Mesothelial cell of epicardium (in vitro differentiated cells): ENCODE measurements at regions not wholly inside any gene's neighbourhood (a gene's known extent, or its start where the extent isn't known, plus 50 kb on each side); places are given as distances from the start of the nearest gene placed in this dataset.
A peak's percentile ranks its signal among the peaks of the same experiment; 100 is the strongest.

ENCODE experiments used
- DNase-seq, 2 experiments: peaks; one replicate each; pipeline ENCODE4 v3.0.0; 2021; ENCODE audit warnings: low spot score in 2 of 2; ENCODE audit not compliant: unreplicated experiment in 2 of 2
- H3K27ac Mint-ChIP-seq: 2 replicates; pipeline ENCODE4 v1.8.0; 2021; ENCODE audit warnings: mixed read lengths
- H3K27me3 Mint-ChIP-seq: 2 replicates; pipeline ENCODE4 v1.8.0; 2021; ENCODE audit warnings: low read depth, mixed read lengths
- H3K36me3 Mint-ChIP-seq: 2 replicates; pipeline ENCODE4 v1.8.0; 2021; ENCODE audit warnings: mixed read lengths
- H3K4me1 Mint-ChIP-seq: 2 replicates; pipeline ENCODE4 v1.8.0; 2021; ENCODE audit warnings: mixed read lengths
- H3K4me3 Mint-ChIP-seq: 2 replicates; pipeline ENCODE4 v1.8.0; 2021; ENCODE audit warnings: mild to moderate bottlenecking, moderate library complexity, mixed read lengths
- H3K9me3 Mint-ChIP-seq: 2 replicates; pipeline ENCODE4 v1.8.0; 2021; ENCODE audit warnings: mixed read lengths
- TF ChIP-seq, protein P1 (sequence below): fragments of 200-600 bp; sonication (generic); IDR thresholded peaks from one replicate; pipeline ENCODE4 v1.5.0; 2021; ENCODE audit warnings: antibody characterized with exemption; ENCODE audit not compliant: unreplicated experiment

- Mint-ChIP-seq H3K9me3 (peaks cover 10% of the 10 kb centered on the region), H3K36me3 (no peaks in the 10 kb centered on the region)
Measured at GRCh38 chr4:79759793-79760192, 313.2 kb downstream of the ANTXR2 start.

DNA sequence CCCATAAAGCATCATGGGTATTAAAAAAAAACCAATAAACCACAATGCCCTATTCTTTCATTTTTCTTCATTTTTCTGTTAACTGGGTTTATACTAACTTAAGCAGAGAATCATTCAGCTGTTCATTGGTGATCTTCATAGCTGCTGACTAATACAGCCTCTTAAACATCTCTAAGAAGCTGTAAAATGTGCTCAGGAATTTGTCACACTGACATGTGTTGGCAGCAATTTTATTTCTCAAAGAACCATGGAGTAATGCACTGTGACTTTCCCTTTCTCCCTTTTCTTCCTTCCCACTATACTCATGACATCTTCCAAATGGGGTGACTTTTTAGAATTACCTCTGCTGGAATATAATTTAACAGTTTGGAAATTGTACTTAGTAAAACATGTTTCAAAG lies 315.4 kb downstream of the ANTXR2 start:
- H3K9me3 Mint-ChIP-seq, result peaks cover 12% of the 10 kb centered on the region
- no peak overlapping the region for H3K27ac Mint-ChIP-seq
- no peak overlapping the region for H3K4me3 Mint-ChIP-seq
- no peaks in the 10 kb centered on the region for H3K27me3 Mint-ChIP-seq
- TF ChIP-seq, protein P1, sequence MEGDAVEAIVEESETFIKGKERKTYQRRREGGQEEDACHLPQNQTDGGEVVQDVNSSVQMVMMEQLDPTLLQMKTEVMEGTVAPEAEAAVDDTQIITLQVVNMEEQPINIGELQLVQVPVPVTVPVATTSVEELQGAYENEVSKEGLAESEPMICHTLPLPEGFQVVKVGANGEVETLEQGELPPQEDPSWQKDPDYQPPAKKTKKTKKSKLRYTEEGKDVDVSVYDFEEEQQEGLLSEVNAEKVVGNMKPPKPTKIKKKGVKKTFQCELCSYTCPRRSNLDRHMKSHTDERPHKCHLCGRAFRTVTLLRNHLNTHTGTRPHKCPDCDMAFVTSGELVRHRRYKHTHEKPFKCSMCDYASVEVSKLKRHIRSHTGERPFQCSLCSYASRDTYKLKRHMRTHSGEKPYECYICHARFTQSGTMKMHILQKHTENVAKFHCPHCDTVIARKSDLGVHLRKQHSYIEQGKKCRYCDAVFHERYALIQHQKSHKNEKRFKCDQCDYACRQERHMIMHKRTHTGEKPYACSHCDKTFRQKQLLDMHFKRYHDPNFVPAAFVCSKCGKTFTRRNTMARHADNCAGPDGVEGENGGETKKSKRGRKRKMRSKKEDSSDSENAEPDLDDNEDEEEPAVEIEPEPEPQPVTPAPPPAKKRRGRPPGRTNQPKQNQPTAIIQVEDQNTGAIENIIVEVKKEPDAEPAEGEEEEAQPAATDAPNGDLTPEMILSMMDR, result no peak
- no peaks in the 10 kb centered on the region for H3K36me3 Mint-ChIP-seq
- peaks cover 22% of the 10 kb centered on the region for H3K4me1 Mint-ChIP-seq
- no peak for DNase-seq

More at GRCh38 chr4:79759793-79760192, 313.2 kb downstream of the ANTXR2 start:
- H3K27me3 Mint-ChIP-seq, result no peaks in the 10 kb centered on the region
- TF ChIP-seq, protein P1, result no peak
- H3K4me1 Mint-ChIP-seq, result peaks cover 22% of the 10 kb centered on the region
- DNase-seq, result no peak
- H3K4me3 Mint-ChIP-seq, result no peak overlapping the region
- no peak overlapping the region for H3K27ac Mint-ChIP-seq

DNA sequence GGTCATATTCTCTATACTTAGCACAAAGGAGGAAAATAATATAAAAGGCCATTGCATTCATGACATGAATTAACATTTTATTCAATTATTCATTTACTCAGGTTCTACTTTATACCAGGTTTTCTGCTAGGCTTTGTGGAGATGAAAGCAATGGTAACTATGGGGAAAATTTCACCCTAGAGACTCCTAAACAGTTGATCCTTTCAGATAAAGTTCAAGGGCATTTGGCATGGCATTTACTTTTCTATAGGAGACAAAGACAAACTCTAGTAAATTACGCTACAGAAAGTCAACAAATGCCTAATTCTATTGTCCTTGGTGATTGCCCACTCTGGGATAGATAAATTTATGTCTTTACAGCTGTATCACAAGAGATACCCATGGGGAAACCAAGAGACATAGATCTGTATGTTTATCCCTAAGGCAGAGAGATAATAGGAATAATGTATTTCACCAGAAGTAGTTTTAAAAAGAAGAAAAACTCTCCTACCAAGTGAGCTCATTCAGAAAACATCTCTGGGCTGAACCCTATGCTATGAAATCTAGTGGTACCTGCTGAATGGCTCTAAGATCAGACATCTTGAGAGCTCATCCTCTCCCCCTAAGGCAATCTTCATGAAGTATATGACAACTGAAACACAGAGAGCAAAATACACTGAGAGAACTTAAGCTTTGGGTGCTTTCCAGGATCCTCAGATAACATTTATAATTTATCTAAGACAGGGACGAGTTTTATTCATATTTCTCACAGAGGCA lies 316.7 kb downstream of the ANTXR2 start:
- Mint-ChIP-seq H3K9me3 (peaks cover 8% of the 10 kb centered on the region), H3K27me3 (no peaks in the 10 kb centered on the region), H3K4me3 (no peak overlapping the region), H3K27ac (peak overlapping the region; percentile 36), H3K36me3 (peaks cover 1% of the 10 kb centered on the region), H3K4me1 (peaks cover 22% of the 10 kb centered on the region)
- TF ChIP-seq, protein P1, result no peak
- DNase-seq, result no peak

- H3K4me3 Mint-ChIP-seq, result no peak overlapping the region
- H3K27me3 Mint-ChIP-seq, result no peaks in the 10 kb centered on the region
- no peak overlapping the region for H3K27ac Mint-ChIP-seq
- TF ChIP-seq, protein P1, result no peak
- peaks cover 19% of the 10 kb centered on the region for H3K4me1 Mint-ChIP-seq
- peaks cover 1% of the 10 kb centered on the region for H3K36me3 Mint-ChIP-seq
- no peak for DNase-seq
- peaks cover 12% of the 10 kb centered on the region for H3K9me3 Mint-ChIP-seq
Measured at GRCh38 chr4:79748835-79749234, 324.2 kb downstream of the ANTXR2 start.

- H3K9me3 Mint-ChIP-seq, result peaks cover 8% of the 10 kb centered on the region
- TF ChIP-seq, protein P1, result no peak
- H3K36me3 Mint-ChIP-seq, result peaks cover 1% of the 10 kb centered on the region
- peaks cover 22% of the 10 kb centered on the region for H3K4me1 Mint-ChIP-seq
- H3K27ac Mint-ChIP-seq, result no peak overlapping the region
- H3K4me3 Mint-ChIP-seq, result no peak overlapping the region
- no peak for DNase-seq
- H3K27me3 Mint-ChIP-seq, result no peaks in the 10 kb centered on the region
Measured at GRCh38 chr4:79747252-79747651, 325.8 kb downstream of the ANTXR2 start.

GRCh38 chr4:79743014-79743413 lies 330.0 kb downstream of the ANTXR2 start:
- H3K36me3 Mint-ChIP-seq, result no peaks in the 10 kb centered on the region
- TF ChIP-seq, protein P1, result no peak
- no peaks in the 10 kb centered on the region for H3K27me3 Mint-ChIP-seq
- DNase-seq, result no peak
- no peak overlapping the region for H3K4me3 Mint-ChIP-seq
- H3K4me1 Mint-ChIP-seq, result peaks cover 30% of the 10 kb centered on the region
- H3K27ac Mint-ChIP-seq, result no peak overlapping the region
- H3K9me3 Mint-ChIP-seq, result peaks cover 8% of the 10 kb centered on the region
